GM12892 (cell line): ENCODE measurements at regions not wholly inside any gene's neighbourhood (a gene's known extent, or its start where the extent isn't known, plus 50 kb on each side); places are given as distances from the start of the nearest gene placed in this dataset.

Source experiments
- DNase-seq: peaks from one replicate; pipeline ENCODE4 v3.0.0; 2011; ENCODE audit not compliant: insufficient read length
- FAIRE-seq: peaks from 2 replicates; lab custom pipeline; 2011; peaks lifted over from hg19 to GRCh38; lab: Jason Lieb, UNC
- POLR2A ChIP-seq: IDR thresholded peaks from 2 replicates; pipeline ENCODE4 v1.6.1; 2011; ENCODE audit warnings: low read depth, low read length, control low read depth
- POLR2AphosphoS5 ChIP-seq: IDR thresholded peaks from 2 replicates; pipeline ENCODE4 v1.6.1; 2011; ENCODE audit warnings: low read depth, low read length, control low read depth
- TAF1 ChIP-seq: IDR thresholded peaks from 2 replicates; pipeline ENCODE4 v1.6.1; 2011; ENCODE audit warnings: low read depth, mild to moderate bottlenecking, control low read depth, low read length, borderline replicate concordance

- DNase-seq (no peak), FAIRE-seq (no peak)
- TF ChIP-seq POLR2AphosphoS5 (no peak), POLR2A (no peak), TAF1 (no peak)
Observed at GRCh38 chr5:63170486-63170885, 591.9 kb downstream of the LRRC70 start.

- DNase-seq (no peak), FAIRE-seq (no peak)
- TF ChIP-seq POLR2AphosphoS5, result no peak
- no peak for TF ChIP-seq POLR2A
- no peak for TF ChIP-seq TAF1
Observed at GRCh38 chr5:63164838-63165535, 586.4 kb downstream of the LRRC70 start.

GRCh38 chr5:63164339-63164738 is 585.7 kb downstream of the LRRC70 start:
- no peak for DNase-seq
- FAIRE-seq, result no peak
- TF ChIP-seq POLR2AphosphoS5 (no peak), POLR2A (no peak), TAF1 (no peak)

GRCh38 chr5:63155310-63155631 is 576.7 kb downstream of the LRRC70 start:
- TF ChIP-seq POLR2AphosphoS5 (no peak), TAF1 (no peak), POLR2A (no peak)
- FAIRE-seq, result no peak
- DNase-seq, result no peak

GRCh38 chr5:63154476-63155309 is 576.1 kb downstream of the LRRC70 start:
- no peak for DNase-seq
- FAIRE-seq, result no peak
- TF ChIP-seq TAF1, result no peak
- TF ChIP-seq POLR2AphosphoS5, result no peak
- TF ChIP-seq POLR2A, result no peak

- TF ChIP-seq TAF1 (no peak), POLR2A (no peak), POLR2AphosphoS5 (no peak)
- no peak for DNase-seq
- no peak for FAIRE-seq
Observed at GRCh38 chr5:63152871-63153270, 574.3 kb downstream of the LRRC70 start.

- TF ChIP-seq POLR2AphosphoS5 (no peak), TAF1 (no peak), POLR2A (no peak)
- FAIRE-seq (no peak), DNase-seq (no peak)
Observed at GRCh38 chr5:63145167-63145566, 566.5 kb downstream of the LRRC70 start.

- FAIRE-seq (no peak), DNase-seq (no peak)
- TF ChIP-seq TAF1 (no peak), POLR2A (no peak), POLR2AphosphoS5 (no peak)
Observed at GRCh38 chr5:63141591-63141990, 563.0 kb downstream of the LRRC70 start.

- no peak for TF ChIP-seq POLR2A
- no peak for TF ChIP-seq POLR2AphosphoS5
- no peak for TF ChIP-seq TAF1
- DNase-seq (no peak), FAIRE-seq (no peak)
Observed at GRCh38 chr5:63135291-63135690, 556.7 kb downstream of the LRRC70 start.

- FAIRE-seq (no peak), DNase-seq (no peak)
- TF ChIP-seq TAF1, result no peak
- no peak for TF ChIP-seq POLR2AphosphoS5
- TF ChIP-seq POLR2A, result no peak
Observed at GRCh38 chr5:63131626-63132285, 553.1 kb downstream of the LRRC70 start.

GRCh38 chr5:63128761-63129160 is 550.1 kb downstream of the LRRC70 start:
- no peak for DNase-seq
- TF ChIP-seq POLR2A (no peak), POLR2AphosphoS5 (no peak), TAF1 (no peak)
- FAIRE-seq, result no peak
